Activated CD4-positive, alpha-beta T cell treated with anti-CD3 and anti-CD28 coated beads, Interleukin-2, amount 50 U/mL, for 4 hours (primary cell): ENCODE measurements at regions not wholly inside any gene's neighbourhood (a gene's known extent, or its start where the extent isn't known, plus 50 kb on each side); places are given as distances from the start of the nearest gene placed in this dataset.
"Not testable (repeated sequence)": the region's sequence is repeated elsewhere in the genome, so short reads cannot be mapped to it uniquely, and the experiment has no call there.

Experiments used
- DNase-seq, 2 experiments: peaks; one replicate each; pipeline ENCODE4 v3.0.0-alpha.2; 2020

GRCh38 chr5:158514319-158514985 is 585.3 kb downstream of the EBF1 start:
- DNase-seq, result no peak

GRCh38 chr5:158513490-158514318 is 586.0 kb downstream of the EBF1 start:
- no peak for DNase-seq

- no peak for DNase-seq
Measured at GRCh38 chr5:158511454-158511853, 588.3 kb downstream of the EBF1 start.

- no peak for DNase-seq
Measured at GRCh38 chr5:158510479-158510878, 589.2 kb downstream of the EBF1 start.

GRCh38 chr5:158506648-158507047 is 593.1 kb downstream of the EBF1 start:
- DNase-seq, result no peak

GRCh38 chr5:158502686-158503085 is 597.0 kb downstream of the EBF1 start:
- no peak for DNase-seq

GRCh38 chr5:158499892-158500418 is 599.8 kb downstream of the EBF1 start:
- no peak for DNase-seq

GRCh38 chr5:158499075-158499891 is 600.4 kb downstream of the EBF1 start:
- DNase-seq, result no peak

- DNase-seq, result no peak
Measured at GRCh38 chr5:158496624-158497023, 603.1 kb downstream of the EBF1 start.

- no peak for DNase-seq
Measured at GRCh38 chr5:158494541-158494940, 605.2 kb downstream of the EBF1 start.

GRCh38 chr5:158494044-158494443 is 605.7 kb downstream of the EBF1 start:
- DNase-seq, result not testable (repeated sequence)

- DNase-seq, result no peak
Measured at GRCh38 chr5:158492841-158493242, 606.9 kb downstream of the EBF1 start.

GRCh38 chr5:158492136-158492535 is 607.6 kb downstream of the EBF1 start:
- DNase-seq, result no peak

- DNase-seq, result no peak
Measured at GRCh38 chr5:158487664-158488063, 612.1 kb downstream of the EBF1 start.

- DNase-seq, result no peak
Measured at GRCh38 chr5:158487156-158487555, 612.6 kb downstream of the EBF1 start.

GRCh38 chr5:158486566-158486965 is 613.1 kb downstream of the EBF1 start:
- no peak for DNase-seq

GRCh38 chr5:158485604-158486081 is 614.1 kb downstream of the EBF1 start:
- no peak for DNase-seq

GRCh38 chr5:158485047-158485446 is 614.7 kb downstream of the EBF1 start:
- DNase-seq, result no peak

- DNase-seq, result no peak
Measured at GRCh38 chr5:158484150-158484549, 615.6 kb downstream of the EBF1 start.

- no peak for DNase-seq
Measured at GRCh38 chr5:158483281-158483860, 616.3 kb downstream of the EBF1 start.

GRCh38 chr5:158482125-158482524 is 617.6 kb downstream of the EBF1 start:
- no peak for DNase-seq

GRCh38 chr5:158478139-158478538 is 619.2 kb upstream of the CLINT1 start:
- DNase-seq, result no peak

- DNase-seq, result no peak
Measured at GRCh38 chr5:158477214-158477613, 618.3 kb upstream of the CLINT1 start.
